ENCODE measurements at regions not wholly inside any gene's neighbourhood (a gene's known extent, or its start where the extent isn't known, plus 50 kb on each side); places are given as distances from the start of the nearest gene placed in this dataset.

GRCh38 chr6:119800526-119800925 is 451.0 kb upstream of the MAN1A1 start:
- no peak for TF ChIP-seq KLF10 (tag by site-specific recombination; IDR thresholded peaks at IDR 0.05)
- TF ChIP-seq, protein P1, sequence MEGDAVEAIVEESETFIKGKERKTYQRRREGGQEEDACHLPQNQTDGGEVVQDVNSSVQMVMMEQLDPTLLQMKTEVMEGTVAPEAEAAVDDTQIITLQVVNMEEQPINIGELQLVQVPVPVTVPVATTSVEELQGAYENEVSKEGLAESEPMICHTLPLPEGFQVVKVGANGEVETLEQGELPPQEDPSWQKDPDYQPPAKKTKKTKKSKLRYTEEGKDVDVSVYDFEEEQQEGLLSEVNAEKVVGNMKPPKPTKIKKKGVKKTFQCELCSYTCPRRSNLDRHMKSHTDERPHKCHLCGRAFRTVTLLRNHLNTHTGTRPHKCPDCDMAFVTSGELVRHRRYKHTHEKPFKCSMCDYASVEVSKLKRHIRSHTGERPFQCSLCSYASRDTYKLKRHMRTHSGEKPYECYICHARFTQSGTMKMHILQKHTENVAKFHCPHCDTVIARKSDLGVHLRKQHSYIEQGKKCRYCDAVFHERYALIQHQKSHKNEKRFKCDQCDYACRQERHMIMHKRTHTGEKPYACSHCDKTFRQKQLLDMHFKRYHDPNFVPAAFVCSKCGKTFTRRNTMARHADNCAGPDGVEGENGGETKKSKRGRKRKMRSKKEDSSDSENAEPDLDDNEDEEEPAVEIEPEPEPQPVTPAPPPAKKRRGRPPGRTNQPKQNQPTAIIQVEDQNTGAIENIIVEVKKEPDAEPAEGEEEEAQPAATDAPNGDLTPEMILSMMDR (tag by site-specific recombination; IDR thresholded peaks at IDR 0.05), result no peak
- no peak for TF ChIP-seq ZNF670 (tag by site-specific recombination; IDR thresholded peaks at IDR 0.05; ENCODE audit: low read depth)
- no peak for TF ChIP-seq KLF16 (tag by site-specific recombination; IDR thresholded peaks at IDR 0.05)
- no peak for TF ChIP-seq ZNF239 (tag by site-specific recombination; IDR thresholded peaks at IDR 0.05)
- TF ChIP-seq PRDM10 (tag by site-specific recombination; IDR thresholded peaks at IDR 0.05), result no peak
- TF ChIP-seq ZBTB1 (tag by site-specific recombination; IDR thresholded peaks at IDR 0.05), result no peak
- TF ChIP-seq ZBTB49 (tag by site-specific recombination; IDR thresholded peaks at IDR 0.05; ENCODE audit: low read depth), result no peak
- TF ChIP-seq ZNF596 (tag by site-specific recombination; IDR thresholded peaks at IDR 0.05), result no peak
- no peak for TF ChIP-seq ZNF639 (tag by site-specific recombination; IDR thresholded peaks at IDR 0.05)
- TF ChIP-seq YY1 (tag by site-specific recombination; IDR thresholded peaks at IDR 0.05), result no peak
- TF ChIP-seq ZNF10 (tag by site-specific recombination; IDR thresholded peaks at IDR 0.05), result no peak
- TF ChIP-seq ZNF747 (tag by site-specific recombination; IDR thresholded peaks at IDR 0.05), result no peak
- TF ChIP-seq ZNF830 (tag by site-specific recombination; IDR thresholded peaks at IDR 0.05; ENCODE audit: low read depth), result no peak

Data from HEK293 (cell line).